HepG2 (cell line): ENCODE measurements at regions not wholly inside any gene's neighbourhood (a gene's known extent, or its start where the extent isn't known, plus 50 kb on each side); places are given as distances from the start of the nearest gene placed in this dataset.
A peak's percentile ranks its signal among the peaks of the same experiment; 100 is the strongest.

Experiments
- ATAC-seq: fragments of 200-7000 bp; cut with Tn5 transposase; 3 replicates; pipeline ENCODE4 v1.9.1; 2020; ENCODE audit warnings: mild to moderate bottlenecking, moderate library complexity
- BruUV-seq: library from RNA; stranded (reverse); fragments of 400-500 nt; replicated peaks from 2 replicates; lab custom pipeline; 2021; lab: Mats Ljungman, UMichigan
- CTCF ChIA-PET: fragments of 300-600 bp; formaldehyde crosslinking; extraction: SDS; loops from one replicate; lab custom pipeline; 2021; ENCODE audit warnings: low total read pairs, inconsistent platforms, low intra/inter-chr PET ratio; lab: Yijun Ruan, JAX
- POLR2A ChIA-PET: fragments of 350-600 bp; sonication (Branson Sonifier 250); formaldehyde crosslinking; loops from one replicate; lab custom pipeline; 2020; ENCODE audit warnings: antibody characterized with exemption, inconsistent platforms; lab: Yijun Ruan, JAX
- DNase-seq: peaks from one replicate; pipeline ENCODE4 v3.0.0-alpha.2; 2015; ENCODE audit warnings: low spot score
- FAIRE-seq: peaks from 3 replicates; lab custom pipeline; 2011; peaks lifted over from hg19 to GRCh38; lab: Jason Lieb, UNC
- H2AFZ ChIP-seq: one replicate; pipeline ENCODE4 v1.6.1; 2011; ENCODE audit warnings: low read length, inconsistent platforms
- H3K27ac ChIP-seq: fragments of 300-600 bp; 3 replicates; pipeline ENCODE4 v1.8.0; 2011; ENCODE audit warnings: mixed run types, mild to moderate bottlenecking, mixed read lengths, low read length, inconsistent platforms; ENCODE audit not compliant: insufficient read depth; ENCODE audit errors: extremely low read length
- H3K27me3 ChIP-seq, 2 experiments: fragments of 200-600 bp in 1 of 2; 2 replicates in 1 of 2; 3 replicates in 1 of 2; pipeline versions ENCODE4 v1.6.0 to v1.8.0; 2011; ENCODE audit warnings: low read length in 2 of 2, mild to moderate bottlenecking in 2 of 2, moderate library complexity in 2 of 2, inconsistent platforms in 1 of 2; ENCODE audit not compliant: insufficient read depth in 2 of 2, control insufficient read depth in 1 of 2
- H3K36me3 ChIP-seq, 2 experiments: fragments of 200-600 bp in 1 of 2; replicated peaks in 1 of 2; 2 replicates in 1 of 2; 3 replicates in 1 of 2; pipeline versions ENCODE4 v1.5.1 to v1.8.0; 2011; ENCODE audit warnings: low read length in 2 of 2, inconsistent platforms in 1 of 2; ENCODE audit not compliant: insufficient read depth in 2 of 2, control insufficient read depth in 1 of 2
- H3K4me1 ChIP-seq: 2 replicates; pipeline ENCODE4 v1.5.1; 2012; ENCODE audit warnings: low read length, inconsistent platforms; ENCODE audit not compliant: insufficient read depth
- H3K4me2 ChIP-seq: 2 replicates; pipeline ENCODE4 v1.6.0; 2011; ENCODE audit warnings: low read depth, low read length, inconsistent platforms
- H3K4me3 ChIP-seq, 3 experiments: fragments of 200-600 bp in 1 of 3; sonication (generic), shearing (Covaris generic) in 1 of 3; replicated peaks in 1 of 3; 2 replicates each; pipeline ENCODE4 v1.5.1; 2011 to 2016; ENCODE audit warnings: low read length in 3 of 3, inconsistent platforms in 2 of 3, low read depth in 2 of 3, mild to moderate bottlenecking in 2 of 3, control low read depth in 1 of 3, mixed read lengths in 1 of 3; ENCODE audit not compliant: insufficient read depth in 1 of 3
- H3K79me2 ChIP-seq: one replicate; pipeline ENCODE4 v1.6.1; 2011; ENCODE audit warnings: low read length, inconsistent platforms; ENCODE audit not compliant: insufficient read depth
- H3K9ac ChIP-seq: 2 replicates; pipeline ENCODE4 v1.6.0; 2011; ENCODE audit warnings: mild to moderate bottlenecking, low read depth, low read length, inconsistent platforms; ENCODE audit not compliant: insufficient read depth
- H3K9me3 ChIP-seq: 2 replicates; pipeline ENCODE4 v1.5.1; 2012; ENCODE audit warnings: mild to moderate bottlenecking, low read length
- H4K20me1 ChIP-seq: 2 replicates; pipeline ENCODE4 v1.6.0; 2011; ENCODE audit warnings: inconsistent platforms, mild to moderate bottlenecking, low read length, moderate library complexity; ENCODE audit not compliant: insufficient read depth
- ARNT ChIP-seq: fragments of 450-650 bp; IDR thresholded peaks from 2 replicates; pipeline ENCODE4 v1.6.1; 2017
- FOXK1 ChIP-seq: sonication (generic); formaldehyde crosslinking; IDR thresholded peaks from 2 replicates; pipeline ENCODE4 v1.4.0; 2020; ENCODE audit warnings: low read depth, missing genetic modification reagents, borderline replicate concordance
- GPN1 ChIP-seq: sonication (generic); formaldehyde crosslinking; IDR thresholded peaks from 2 replicates; pipeline ENCODE4 v1.5.1; 2020; ENCODE audit warnings: missing genetic modification reagents, borderline replicate concordance
- KLF16 ChIP-seq, 2 experiments: sonication (generic) in 1 of 2; formaldehyde crosslinking in 1 of 2; IDR thresholded peaks; 2 replicates each; pipeline versions ENCODE4 v1.6.1 to v1.8.0; 2016 to 2023; ENCODE audit warnings: missing genetic modification reagents in 2 of 2, missing compliant biosample characterization in 1 of 2
- MATR3 ChIP-seq: sonication (generic); formaldehyde crosslinking; IDR thresholded peaks from 2 replicates; pipeline ENCODE4 v1.4.0; 2020; ENCODE audit warnings: missing genetic modification reagents
- RAD21 ChIP-seq: fragments of 450-650 bp; formaldehyde crosslinking; IDR thresholded peaks from 2 replicates; pipeline ENCODE4 v1.5.0; 2020; ENCODE audit warnings: mild to moderate bottlenecking
- RORA ChIP-seq: sonication (generic); formaldehyde crosslinking; IDR thresholded peaks from 2 replicates; pipeline ENCODE4 v1.5.0; 2020; ENCODE audit warnings: mild to moderate bottlenecking, missing genetic modification reagents, moderate library complexity
- ZBTB42 ChIP-seq: sonication (generic); formaldehyde crosslinking; IDR thresholded peaks from 2 replicates; pipeline ENCODE4 v1.5.0; 2020; ENCODE audit warnings: mild to moderate bottlenecking, missing genetic modification reagents
- ZNF547 ChIP-seq: sonication (generic); formaldehyde crosslinking; IDR thresholded peaks from 2 replicates; pipeline ENCODE4 v1.5.1; 2020; ENCODE audit warnings: mild to moderate bottlenecking, missing genetic modification reagents
- ZNF556 ChIP-seq: sonication (generic); formaldehyde crosslinking; IDR thresholded peaks from 2 replicates; pipeline ENCODE4 v1.4.0; 2020; ENCODE audit warnings: mild to moderate bottlenecking, missing genetic modification reagents, borderline replicate concordance
- ZNF761 ChIP-seq: sonication (generic); formaldehyde crosslinking; conservative IDR thresholded peaks from 2 replicates; pipeline ENCODE4 v1.4.0; 2020; ENCODE audit warnings: mild to moderate bottlenecking, missing genetic modification reagents
- ZNF781 ChIP-seq: sonication (generic); formaldehyde crosslinking; IDR thresholded peaks from 2 replicates; pipeline ENCODE4 v1.5.1; 2020; ENCODE audit warnings: borderline replicate concordance, mild to moderate bottlenecking, missing genetic modification reagents; ENCODE audit errors: not compliant biosample characterization
- WGBS: methylation state at CpG from one replicate; pipeline ENCODE4 v1.1.6; 2017; ENCODE audit warnings: low lambda C conversion rate; 5-methylcytosine and 5-hydroxymethylcytosine counted together
- in situ Hi-C: cut with HindIII; loops from 2 replicates; pipeline ENCODE4 v1.10.0; 2017; ENCODE audit warnings: low pct_unique_long_range_greater_than_20kb; ENCODE audit not compliant: extremely low pct_ligation_motif_present
- intact Hi-C: fragments of 100-400 bp; cut with micrococcal nuclease; formaldehyde crosslinking; loops from one replicate; pipeline ENCODE4 v1.10.0; 2022; ENCODE audit not compliant: unreplicated experiment
- TF ChIP-seq, protein P1 (sequence below): sonication (generic); formaldehyde crosslinking; IDR thresholded peaks from 2 replicates; pipeline ENCODE4 v1.4.0; 2020; ENCODE audit warnings: missing genetic modification reagents, borderline replicate concordance
- TF ChIP-seq, protein P2 (sequence below): sonication (generic); formaldehyde crosslinking; IDR thresholded peaks from 2 replicates; pipeline ENCODE4 v1.4.0; 2020; ENCODE audit warnings: missing genetic modification reagents
- TF ChIP-seq, protein P3 (sequence below): sonication (generic); formaldehyde crosslinking; IDR thresholded peaks from 2 replicates; pipeline ENCODE4 v1.8.0; 2022; ENCODE audit warnings: mild to moderate bottlenecking, missing genetic modification reagents; ENCODE audit not compliant: insufficient replicate concordance
- TF ChIP-seq, protein P4 (sequence below): IDR thresholded peaks from 2 replicates; pipeline ENCODE4 v1.6.1; 2016; ENCODE audit warnings: mild to moderate bottlenecking

DNA sequence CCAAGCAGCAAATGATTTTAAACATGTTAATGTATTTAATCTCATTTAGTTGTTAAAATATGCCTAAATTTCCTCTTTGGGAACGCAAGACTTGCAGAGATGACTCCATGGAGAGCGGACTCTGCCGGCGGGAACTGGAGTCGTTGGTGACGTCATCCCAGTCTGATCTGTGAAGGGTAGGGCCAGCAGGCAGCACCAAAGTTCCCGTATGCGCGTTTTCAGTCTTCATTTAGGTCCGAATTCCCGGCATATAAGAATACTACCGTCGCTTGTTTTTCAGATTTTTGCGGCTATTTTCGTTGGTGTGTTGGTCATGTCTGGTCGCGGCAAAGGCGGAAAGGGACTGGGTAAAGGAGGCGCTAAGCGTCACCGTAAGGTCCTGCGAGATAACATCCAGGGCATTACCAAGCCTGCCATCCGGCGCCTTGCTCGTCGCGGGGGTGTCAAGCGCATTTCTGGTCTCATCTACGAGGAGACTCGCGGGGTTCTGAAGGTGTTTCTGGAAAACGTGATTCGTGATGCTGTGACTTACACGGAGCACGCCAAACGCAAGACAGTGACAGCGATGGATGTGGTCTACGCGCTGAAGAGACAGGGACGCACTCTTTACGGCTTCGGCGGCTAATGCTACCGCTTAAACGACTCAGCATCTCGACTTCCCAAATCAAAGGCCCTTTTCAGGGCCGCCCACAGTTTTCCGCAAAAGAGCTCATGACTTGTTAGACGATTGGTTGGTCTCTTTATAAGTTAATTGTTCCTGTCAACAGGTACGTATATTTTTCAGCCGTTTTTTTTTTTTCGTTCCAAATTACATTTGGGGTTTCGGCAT, 117.3 kb downstream of the HFE start:
- H3K4me1 ChIP-seq = peaks cover 36% of the 10 kb centered on the region
- H3K27me3 ChIP-seq = no peaks in the 10 kb centered on the region; a peak in 1 of 5 replicates
- H3K9me3 ChIP-seq = no peaks in the 10 kb centered on the region
- peak overlapping the region; percentile 98 for H2AFZ ChIP-seq
- DNase-seq (peak; percentile 98), FAIRE-seq (peak; percentile 23), ATAC-seq (peak; percentile 75)
- peak overlapping the region; percentile 83 for H3K4me2 ChIP-seq
- POLR2A ChIA-PET = interaction anchor here (0.7 to 5.4 kb wide), 16 partner anchors 9 to 929 kb away, joined by 3 to 166 read pairs (median 8); a partner anchor contains a TSS
- no peaks in the 10 kb centered on the region for H4K20me1 ChIP-seq
- CTCF ChIA-PET = interaction anchor here (1.8 kb wide), 1 partner anchor 29 kb away, joined by 5 read pairs; no protein-coding TSS in a partner anchor
- no peaks in the 10 kb centered on the region for H3K79me2 ChIP-seq
- in situ Hi-C loops = loop anchor here (10.0 kb wide), 1 partner anchor 1630 kb away; a partner anchor contains a TSS
- TSS peak; percentile 93 for BruUV-seq
- H3K27ac ChIP-seq = peak overlapping the region; percentile 87
- no peaks in the 10 kb centered on the region for H3K36me3 ChIP-seq
- intact Hi-C loops = loop anchor here (1.0 to 2.0 kb wide), 2 partner anchors 12 to 30 kb away; a partner anchor contains a TSS
- H3K4me3 ChIP-seq = peak overlapping the region; percentile 62 to 95 (median 77)
- 2% methylated on average over 53 of the region's 53 CpGs for WGBS
- peak overlapping the region; percentile 92 for H3K9ac ChIP-seq
- TF ChIP-seq ZBTB42 (CRISPR knock-in tag) (peak; percentile 70; the same call in 1 of the 2 replicates), ZNF781 (no peak), FOXK1 (CRISPR knock-in tag) (peak; percentile 45; the same call in 1 of the 2 replicates), ARNT (no peak), ZNF547 (CRISPR knock-in tag) (peak; percentile 95), GPN1 (CRISPR knock-in tag) (no peak), KLF16 (CRISPR knock-in tag; IDR thresholded peaks at IDR 0.05) (peak in 1 of 2 experiments; percentile 99; a peak in 3 of 4 replicates), ZNF556 (CRISPR knock-in tag) (peak; percentile 58; the same call in 1 of the 2 replicates), RAD21 (CRISPR knock-in tag) (no peak; the same call in 1 of the 2 replicates), MATR3 (CRISPR knock-in tag) (no peak), ZNF761 (CRISPR knock-in tag) (no peak), RORA (CRISPR knock-in tag) (no peak)
- TF ChIP-seq, protein P1, sequence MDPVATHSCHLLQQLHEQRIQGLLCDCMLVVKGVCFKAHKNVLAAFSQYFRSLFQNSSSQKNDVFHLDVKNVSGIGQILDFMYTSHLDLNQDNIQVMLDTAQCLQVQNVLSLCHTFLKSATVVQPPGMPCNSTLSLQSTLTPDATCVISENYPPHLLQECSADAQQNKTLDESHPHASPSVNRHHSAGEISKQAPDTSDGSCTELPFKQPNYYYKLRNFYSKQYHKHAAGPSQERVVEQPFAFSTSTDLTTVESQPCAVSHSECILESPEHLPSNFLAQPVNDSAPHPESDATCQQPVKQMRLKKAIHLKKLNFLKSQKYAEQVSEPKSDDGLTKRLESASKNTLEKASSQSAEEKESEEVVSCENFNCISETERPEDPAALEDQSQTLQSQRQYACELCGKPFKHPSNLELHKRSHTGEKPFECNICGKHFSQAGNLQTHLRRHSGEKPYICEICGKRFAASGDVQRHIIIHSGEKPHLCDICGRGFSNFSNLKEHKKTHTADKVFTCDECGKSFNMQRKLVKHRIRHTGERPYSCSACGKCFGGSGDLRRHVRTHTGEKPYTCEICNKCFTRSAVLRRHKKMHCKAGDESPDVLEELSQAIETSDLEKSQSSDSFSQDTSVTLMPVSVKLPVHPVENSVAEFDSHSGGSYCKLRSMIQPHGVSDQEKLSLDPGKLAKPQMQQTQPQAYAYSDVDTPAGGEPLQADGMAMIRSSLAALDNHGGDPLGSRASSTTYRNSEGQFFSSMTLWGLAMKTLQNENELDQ (CRISPR knock-in tag) = no peak
- TF ChIP-seq, protein P2, sequence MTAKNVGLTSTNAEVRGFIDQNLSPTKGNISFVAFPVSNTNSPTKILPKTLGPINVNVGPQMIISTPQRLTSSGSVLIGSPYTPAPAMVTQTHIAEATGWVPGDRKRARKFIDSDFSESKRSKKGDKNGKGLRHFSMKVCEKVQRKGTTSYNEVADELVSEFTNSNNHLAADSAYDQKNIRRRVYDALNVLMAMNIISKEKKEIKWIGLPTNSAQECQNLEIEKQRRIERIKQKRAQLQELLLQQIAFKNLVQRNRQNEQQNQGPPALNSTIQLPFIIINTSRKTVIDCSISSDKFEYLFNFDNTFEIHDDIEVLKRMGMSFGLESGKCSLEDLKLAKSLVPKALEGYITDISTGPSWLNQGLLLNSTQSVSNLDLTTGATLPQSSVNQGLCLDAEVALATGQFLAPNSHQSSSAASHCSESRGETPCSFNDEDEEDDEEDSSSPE (CRISPR knock-in tag) = peak; percentile 85
- TF ChIP-seq, protein P3, sequence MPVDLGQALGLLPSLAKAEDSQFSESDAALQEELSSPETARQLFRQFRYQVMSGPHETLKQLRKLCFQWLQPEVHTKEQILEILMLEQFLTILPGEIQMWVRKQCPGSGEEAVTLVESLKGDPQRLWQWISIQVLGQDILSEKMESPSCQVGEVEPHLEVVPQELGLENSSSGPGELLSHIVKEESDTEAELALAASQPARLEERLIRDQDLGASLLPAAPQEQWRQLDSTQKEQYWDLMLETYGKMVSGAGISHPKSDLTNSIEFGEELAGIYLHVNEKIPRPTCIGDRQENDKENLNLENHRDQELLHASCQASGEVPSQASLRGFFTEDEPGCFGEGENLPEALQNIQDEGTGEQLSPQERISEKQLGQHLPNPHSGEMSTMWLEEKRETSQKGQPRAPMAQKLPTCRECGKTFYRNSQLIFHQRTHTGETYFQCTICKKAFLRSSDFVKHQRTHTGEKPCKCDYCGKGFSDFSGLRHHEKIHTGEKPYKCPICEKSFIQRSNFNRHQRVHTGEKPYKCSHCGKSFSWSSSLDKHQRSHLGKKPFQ = peak; percentile 74
- TF ChIP-seq, protein P4, sequence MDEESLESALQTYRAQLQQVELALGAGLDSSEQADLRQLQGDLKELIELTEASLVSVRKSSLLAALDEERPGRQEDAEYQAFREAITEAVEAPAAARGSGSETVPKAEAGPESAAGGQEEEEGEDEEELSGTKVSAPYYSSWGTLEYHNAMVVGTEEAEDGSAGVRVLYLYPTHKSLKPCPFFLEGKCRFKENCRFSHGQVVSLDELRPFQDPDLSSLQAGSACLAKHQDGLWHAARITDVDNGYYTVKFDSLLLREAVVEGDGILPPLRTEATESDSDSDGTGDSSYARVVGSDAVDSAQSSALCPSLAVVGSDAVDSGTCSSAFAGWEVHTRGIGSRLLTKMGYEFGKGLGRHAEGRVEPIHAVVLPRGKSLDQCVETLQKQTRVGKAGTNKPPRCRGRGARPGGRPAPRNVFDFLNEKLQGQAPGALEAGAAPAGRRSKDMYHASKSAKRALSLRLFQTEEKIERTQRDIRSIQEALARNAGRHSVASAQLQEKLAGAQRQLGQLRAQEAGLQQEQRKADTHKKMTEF (CRISPR knock-in tag) = peak; percentile 88
